ENCODE measurements at regions not wholly inside any gene's neighbourhood (a gene's known extent, or its start where the extent isn't known, plus 50 kb on each side); places are given as distances from the start of the nearest gene placed in this dataset.

DNA sequence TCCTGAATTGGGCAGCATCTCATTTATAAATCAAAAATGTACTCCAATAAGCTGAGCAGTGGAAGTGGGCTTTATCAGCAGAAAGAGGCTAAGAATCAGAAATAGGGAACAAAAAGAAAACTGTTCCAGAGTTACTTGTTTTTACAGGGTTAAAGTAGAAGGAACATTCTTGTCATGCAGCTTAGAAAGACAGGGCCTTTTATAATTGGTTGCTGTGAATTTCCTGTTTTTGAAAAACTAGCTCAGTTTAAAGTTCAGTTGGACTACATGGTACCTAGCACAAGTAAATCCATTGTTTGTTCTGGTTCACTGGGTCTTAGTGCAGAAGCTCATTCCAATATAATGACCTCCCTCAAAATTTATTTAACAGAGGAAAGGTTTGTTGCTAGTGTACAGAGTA lies 200.8 kb downstream of the GRIA2 start:
- no peak for TF ChIP-seq POLR2AphosphoS5 (IDR thresholded peaks at IDR 0.05; ENCODE audit: borderline replicate concordance, low read depth, low read length)
- no peak for TF ChIP-seq EZH2 (IDR thresholded peaks at IDR 0.05)
- TF ChIP-seq FOXP2 (optimal IDR thresholded peaks at IDR 0.05; ENCODE audit: control extremely low read depth, extremely low read length, insufficient read depth): no peak

Measured in SK-N-MC (cell line).